HepG2 (cell line): ENCODE measurements at regions not wholly inside any gene's neighbourhood (a gene's known extent, or its start where the extent isn't known, plus 50 kb on each side); places are given as distances from the start of the nearest gene placed in this dataset.

Source experiments
- ATAC-seq: fragments of 200-7000 bp; cut with Tn5 transposase; 3 replicates; pipeline ENCODE4 v1.9.1; 2020; ENCODE audit warnings: mild to moderate bottlenecking, moderate library complexity
- BruUV-seq: library from RNA; stranded (reverse); fragments of 400-500 nt; replicated peaks from 2 replicates; lab custom pipeline; 2021; lab: Mats Ljungman, UMichigan
- CTCF ChIA-PET: fragments of 300-600 bp; formaldehyde crosslinking; extraction: SDS; loops from one replicate; lab custom pipeline; 2021; ENCODE audit warnings: low total read pairs, inconsistent platforms, low intra/inter-chr PET ratio; lab: Yijun Ruan, JAX
- POLR2A ChIA-PET: fragments of 350-600 bp; sonication (Branson Sonifier 250); formaldehyde crosslinking; loops from one replicate; lab custom pipeline; 2020; ENCODE audit warnings: antibody characterized with exemption, inconsistent platforms; lab: Yijun Ruan, JAX
- DNase-seq: peaks from one replicate; pipeline ENCODE4 v3.0.0-alpha.2; 2015; ENCODE audit warnings: low spot score
- FAIRE-seq: peaks from 3 replicates; lab custom pipeline; 2011; peaks lifted over from hg19 to GRCh38; lab: Jason Lieb, UNC
- H2AFZ ChIP-seq: one replicate; pipeline ENCODE4 v1.6.1; 2011; ENCODE audit warnings: low read length, inconsistent platforms
- H3K27ac ChIP-seq: fragments of 300-600 bp; 3 replicates; pipeline ENCODE4 v1.8.0; 2011; ENCODE audit warnings: mixed run types, mild to moderate bottlenecking, mixed read lengths, low read length, inconsistent platforms; ENCODE audit not compliant: insufficient read depth; ENCODE audit errors: extremely low read length
- H3K27me3 ChIP-seq, 2 experiments: fragments of 200-600 bp in 1 of 2; 2 replicates in 1 of 2; 3 replicates in 1 of 2; pipeline versions ENCODE4 v1.6.0 to v1.8.0; 2011; ENCODE audit warnings: low read length in 2 of 2, mild to moderate bottlenecking in 2 of 2, moderate library complexity in 2 of 2, inconsistent platforms in 1 of 2; ENCODE audit not compliant: insufficient read depth in 2 of 2, control insufficient read depth in 1 of 2
- H3K36me3 ChIP-seq, 2 experiments: fragments of 200-600 bp in 1 of 2; replicated peaks in 1 of 2; 2 replicates in 1 of 2; 3 replicates in 1 of 2; pipeline versions ENCODE4 v1.5.1 to v1.8.0; 2011; ENCODE audit warnings: low read length in 2 of 2, inconsistent platforms in 1 of 2; ENCODE audit not compliant: insufficient read depth in 2 of 2, control insufficient read depth in 1 of 2
- H3K4me1 ChIP-seq: 2 replicates; pipeline ENCODE4 v1.5.1; 2012; ENCODE audit warnings: low read length, inconsistent platforms; ENCODE audit not compliant: insufficient read depth
- H3K4me2 ChIP-seq: 2 replicates; pipeline ENCODE4 v1.6.0; 2011; ENCODE audit warnings: low read depth, low read length, inconsistent platforms
- H3K4me3 ChIP-seq, 3 experiments: fragments of 200-600 bp in 1 of 3; sonication (generic), shearing (Covaris generic) in 1 of 3; replicated peaks in 1 of 3; 2 replicates each; pipeline ENCODE4 v1.5.1; 2011 to 2016; ENCODE audit warnings: low read length in 3 of 3, inconsistent platforms in 2 of 3, low read depth in 2 of 3, mild to moderate bottlenecking in 2 of 3, control low read depth in 1 of 3, mixed read lengths in 1 of 3; ENCODE audit not compliant: insufficient read depth in 1 of 3
- H3K79me2 ChIP-seq: one replicate; pipeline ENCODE4 v1.6.1; 2011; ENCODE audit warnings: low read length, inconsistent platforms; ENCODE audit not compliant: insufficient read depth
- H3K9ac ChIP-seq: 2 replicates; pipeline ENCODE4 v1.6.0; 2011; ENCODE audit warnings: mild to moderate bottlenecking, low read depth, low read length, inconsistent platforms; ENCODE audit not compliant: insufficient read depth
- H3K9me3 ChIP-seq: 2 replicates; pipeline ENCODE4 v1.5.1; 2012; ENCODE audit warnings: mild to moderate bottlenecking, low read length
- H4K20me1 ChIP-seq: 2 replicates; pipeline ENCODE4 v1.6.0; 2011; ENCODE audit warnings: inconsistent platforms, mild to moderate bottlenecking, low read length, moderate library complexity; ENCODE audit not compliant: insufficient read depth
- ATF7 ChIP-seq, 2 experiments: fragments of 450-650 bp in 1 of 2; sonication (generic) in 1 of 2; formaldehyde crosslinking in 1 of 2; IDR thresholded peaks; 2 replicates each; pipeline versions ENCODE4 v1.4.0 to v1.6.1; 2016 to 2020; ENCODE audit warnings: antibody characterized with exemption in 1 of 2, mild to moderate bottlenecking in 1 of 2, missing genetic modification reagents in 1 of 2
- HBP1 ChIP-seq: IDR thresholded peaks from 2 replicates; pipeline ENCODE4 v1.6.1; 2016; ENCODE audit warnings: low read depth, control low read depth
- HOXA7 ChIP-seq: sonication (generic); formaldehyde crosslinking; IDR thresholded peaks from 2 replicates; pipeline ENCODE4 v1.8.1; 2022; ENCODE audit warnings: mild to moderate bottlenecking, missing genetic modification reagents, moderate library complexity
- SIX4 ChIP-seq: sonication (generic); formaldehyde crosslinking; IDR thresholded peaks from 2 replicates; pipeline ENCODE4 v1.4.0; 2020; ENCODE audit warnings: missing genetic modification reagents
- SNAPC5 ChIP-seq: sonication (generic); formaldehyde crosslinking; IDR thresholded peaks from 2 replicates; pipeline ENCODE4 v1.8.1; 2023; ENCODE audit warnings: mild to moderate bottlenecking, missing genetic modification reagents, borderline replicate concordance
- ZBTB7B ChIP-seq: sonication (generic); formaldehyde crosslinking; IDR thresholded peaks from 2 replicates; pipeline ENCODE4 v1.4.0; 2020; ENCODE audit warnings: missing genetic modification reagents
- ZNF562 ChIP-seq: sonication (generic); formaldehyde crosslinking; IDR thresholded peaks from 2 replicates; pipeline ENCODE4 v1.8.0; 2022; ENCODE audit warnings: missing genetic modification reagents, borderline replicate concordance
- ZNF567 ChIP-seq: sonication (generic); formaldehyde crosslinking; IDR thresholded peaks from 2 replicates; pipeline ENCODE4 v1.8.1; 2023; ENCODE audit warnings: mild to moderate bottlenecking, missing genetic modification reagents, borderline replicate concordance
- ZNF776 ChIP-seq: sonication (generic); formaldehyde crosslinking; IDR thresholded peaks from 2 replicates; pipeline ENCODE4 v1.4.0; 2020; ENCODE audit warnings: mild to moderate bottlenecking, missing genetic modification reagents
- WGBS: methylation state at CpG from one replicate; pipeline ENCODE4 v1.1.6; 2017; ENCODE audit warnings: low lambda C conversion rate; 5-methylcytosine and 5-hydroxymethylcytosine counted together
- in situ Hi-C: cut with HindIII; loops from 2 replicates; pipeline ENCODE4 v1.10.0; 2017; ENCODE audit warnings: low pct_unique_long_range_greater_than_20kb; ENCODE audit not compliant: extremely low pct_ligation_motif_present
- intact Hi-C: fragments of 100-400 bp; cut with micrococcal nuclease; formaldehyde crosslinking; loops from one replicate; pipeline ENCODE4 v1.10.0; 2022; ENCODE audit not compliant: unreplicated experiment

GRCh38 chr5:42274913-42275312 is 148.3 kb upstream of the GHR start:
- no peaks in the 10 kb centered on the region for H3K9me3 ChIP-seq
- 0% methylated on average over 1 of the region's 1 CpG for WGBS
- in situ Hi-C loops (no loop called here), intact Hi-C loops (no loop called here)
- DNase-seq: no peak
- no peak overlapping the region for H2AFZ ChIP-seq
- no peak overlapping the region for H3K4me3 ChIP-seq
- H3K27me3 ChIP-seq: no peaks in the 10 kb centered on the region
- no peak for FAIRE-seq
- ChIA-PET CTCF (no interaction called here), POLR2A (no interaction called here)
- H3K27ac ChIP-seq: no peak overlapping the region
- no TSS peak for BruUV-seq
- TF ChIP-seq SNAPC5 (CRISPR knock-in tag) (no peak), ZBTB7B (no peak), HBP1 (CRISPR knock-in tag) (no peak), ZNF567 (CRISPR knock-in tag) (no peak), HOXA7 (CRISPR knock-in tag) (no peak), ATF7 (IDR thresholded peaks at IDR 0.05) (no peak), ATF7 (CRISPR knock-in tag; IDR thresholded peaks at IDR 0.05) (no peak), ZNF776 (CRISPR knock-in tag) (no peak), SIX4 (CRISPR knock-in tag) (no peak), ZNF562 (CRISPR knock-in tag) (no peak)
- H3K4me1 ChIP-seq: no peaks in the 10 kb centered on the region
- H3K79me2 ChIP-seq: no peaks in the 10 kb centered on the region
- no peaks in the 10 kb centered on the region for H4K20me1 ChIP-seq
- H3K9ac ChIP-seq: no peak overlapping the region
- no peak for ATAC-seq
- no peaks in the 10 kb centered on the region for H3K36me3 ChIP-seq
- no peak overlapping the region for H3K4me2 ChIP-seq
